Loucy (cell line): ENCODE measurements at regions not wholly inside any gene's neighbourhood (a gene's known extent, or its start where the extent isn't known, plus 50 kb on each side); places are given as distances from the start of the nearest gene placed in this dataset.
"Not testable (repeated sequence)": the region's sequence is repeated elsewhere in the genome, so short reads cannot be mapped to it uniquely, and the experiment has no call there.

ENCODE experiments used
- H2AFZ ChIP-seq: fragments of 200-600 bp; sonication (generic); 2 replicates; pipeline ENCODE4 v1.6.0; 2016; ENCODE audit warnings: antibody characterized with exemption, mild to moderate bottlenecking, low read length, moderate library complexity
- H3F3A ChIP-seq: fragments of 200-600 bp; 2 replicates; pipeline ENCODE4 v1.6.0; 2016; ENCODE audit warnings: antibody characterized with exemption, low read depth, mild to moderate bottlenecking
- H3K27me3 ChIP-seq: fragments of 200-600 bp; sonication (generic); 2 replicates; pipeline ENCODE4 v1.6.1; 2014; ENCODE audit warnings: low read length, mild to moderate bottlenecking; ENCODE audit not compliant: insufficient read depth, poor library complexity, severe bottlenecking
- H3K36me3 ChIP-seq: fragments of 200-600 bp; sonication (generic); 2 replicates; pipeline ENCODE4 v1.6.1; 2016; ENCODE audit warnings: low read length; ENCODE audit not compliant: insufficient read depth
- H3K4me1 ChIP-seq: fragments of 200-600 bp; sonication (generic); 2 replicates; pipeline ENCODE4 v1.5.1; 2014; ENCODE audit warnings: low read length, mild to moderate bottlenecking; ENCODE audit not compliant: insufficient read depth, poor library complexity, severe bottlenecking
- H3K4me2 ChIP-seq: fragments of 200-600 bp; sonication (generic); 2 replicates; pipeline ENCODE4 v1.6.0; 2014; ENCODE audit warnings: antibody characterized with exemption, low read length, low read depth, mild to moderate bottlenecking; ENCODE audit not compliant: poor library complexity, severe bottlenecking
- H3K4me3 ChIP-seq: fragments of 200-600 bp; sonication (generic); 2 replicates; pipeline ENCODE4 v1.5.1; 2014; ENCODE audit warnings: low read length, mild to moderate bottlenecking, mixed read lengths; ENCODE audit not compliant: poor library complexity, severe bottlenecking
- H3K79me2 ChIP-seq: fragments of 200-600 bp; sonication (generic); 2 replicates; pipeline ENCODE4 v1.6.1; 2014; ENCODE audit warnings: low read length; ENCODE audit not compliant: insufficient read depth
- H3K9ac ChIP-seq: fragments of 200-600 bp; sonication (generic); 2 replicates; pipeline ENCODE4 v1.6.0; 2014; ENCODE audit warnings: mild to moderate bottlenecking, low read depth, low read length, moderate library complexity; ENCODE audit not compliant: poor library complexity, severe bottlenecking
- H3K9me2 ChIP-seq: fragments of 200-600 bp; sonication (generic); replicated peaks from 2 replicates; pipeline ENCODE4 v1.6.1; 2016; ENCODE audit warnings: low read depth, low read length, mixed read lengths
- H3K9me3 ChIP-seq: fragments of 200-600 bp; sonication (generic); 2 replicates; pipeline ENCODE4 v1.6.1; 2014; ENCODE audit warnings: mild to moderate bottlenecking, antibody characterized with exemption, low read length, low read depth; ENCODE audit not compliant: insufficient read depth
- H4K20me1 ChIP-seq: fragments of 200-600 bp; sonication (generic); 2 replicates; pipeline ENCODE4 v1.6.0; 2014; ENCODE audit warnings: antibody characterized with exemption, low read length, mild to moderate bottlenecking; ENCODE audit not compliant: insufficient read depth, poor library complexity, severe bottlenecking
- CTCF ChIP-seq: fragments of 200-600 bp; sonication (generic); conservative IDR thresholded peaks from 2 replicates; pipeline ENCODE4 v1.5.1; 2014; ENCODE audit warnings: mild to moderate bottlenecking, antibody characterized with exemption, low read length

GRCh38 chr22:12279512-12280474, 3248.2 kb upstream of the OR11H1 start:
- not testable (repeated sequence) for H4K20me1 ChIP-seq, H3K27me3 ChIP-seq, H3K4me1 ChIP-seq, H3K9me2 ChIP-seq, H3K36me3 ChIP-seq, H3K4me2 ChIP-seq, H3K9ac ChIP-seq, H3K4me3 ChIP-seq, H2AFZ ChIP-seq, H3K9me3 ChIP-seq, H3K79me2 ChIP-seq, H3F3A ChIP-seq

DNA sequence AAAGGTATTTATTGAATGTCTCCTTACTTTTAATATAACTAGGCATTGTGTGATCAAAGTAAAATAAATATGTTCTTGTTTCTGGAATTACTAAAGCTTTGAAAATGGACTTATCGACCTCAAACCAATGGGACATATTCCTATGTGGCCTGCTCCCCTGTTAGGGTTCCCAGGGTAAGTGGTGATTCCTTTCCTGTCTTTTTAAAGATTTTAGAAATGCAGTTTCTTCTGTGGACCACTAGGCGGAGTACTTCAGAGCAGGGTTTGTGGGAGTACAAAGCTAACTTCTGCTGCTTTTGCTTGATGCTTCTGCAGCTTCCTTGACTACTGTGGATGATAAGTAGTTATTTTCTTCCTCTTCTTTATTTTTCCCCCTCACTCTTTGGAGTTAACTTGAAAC, 3243.3 kb upstream of the OR11H1 start:
- not testable (repeated sequence) for H4K20me1 ChIP-seq, H3K79me2 ChIP-seq, H3K4me3 ChIP-seq, H3K36me3 ChIP-seq, H2AFZ ChIP-seq, H3K9ac ChIP-seq, H3F3A ChIP-seq, H3K27me3 ChIP-seq, H3K4me1 ChIP-seq, H3K9me3 ChIP-seq, H3K4me2 ChIP-seq, H3K9me2 ChIP-seq
- TF ChIP-seq CTCF = peak; percentile 34

- H3K27me3 ChIP-seq, H3K9me3 ChIP-seq, H4K20me1 ChIP-seq, H3F3A ChIP-seq, H3K36me3 ChIP-seq, H3K4me1 ChIP-seq, H3K9me2 ChIP-seq, H2AFZ ChIP-seq, H3K79me2 ChIP-seq, H3K4me3 ChIP-seq, H3K4me2 ChIP-seq, H3K9ac ChIP-seq: not testable (repeated sequence)
Observed at GRCh38 chr22:12297351-12297750, 3230.6 kb upstream of the OR11H1 start.
